ENCODE measurements at regions not wholly inside any gene's neighbourhood (a gene's known extent, or its start where the extent isn't known, plus 50 kb on each side); places are given as distances from the start of the nearest gene placed in this dataset.

DNA sequence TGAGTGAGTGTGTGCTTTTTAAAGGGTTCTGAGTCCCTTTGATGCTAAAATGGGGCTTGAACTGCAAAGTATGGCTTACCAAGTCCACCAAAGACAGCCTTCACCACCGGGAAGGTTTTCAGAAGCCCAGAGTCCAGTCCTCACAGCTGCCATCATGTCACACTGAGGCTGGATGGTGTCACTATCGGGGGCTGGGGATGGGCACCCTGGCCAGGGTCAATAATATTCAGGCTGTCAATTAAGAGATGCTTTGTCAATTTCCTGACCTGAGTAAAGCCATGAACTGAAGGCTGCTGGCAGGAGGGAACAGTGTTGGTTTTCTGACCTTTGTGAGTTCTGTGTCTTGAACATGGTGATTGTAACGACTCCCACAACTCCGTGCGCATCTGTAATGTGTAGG lies 373.0 kb upstream of the B3GAT1 start:
- no peak for DNase-seq (ENCODE audit: low spot score in 2 of 2)
- peaks cover 8% of the 10 kb centered on the region for H3K27me3 ChIP-seq (ENCODE audit: low read depth)
- no peak overlapping the region for H3K4me3 ChIP-seq
- H3K4me1 ChIP-seq = no peaks in the 10 kb centered on the region
- no peaks in the 10 kb centered on the region for H3K9me3 ChIP-seq
- in situ Hi-C loops (cut with MboI; ENCODE audit: low sequenced_read_pairs) = no loop called here
- H3K36me3 ChIP-seq (replicated peaks) = no peaks in the 10 kb centered on the region

DNA sequence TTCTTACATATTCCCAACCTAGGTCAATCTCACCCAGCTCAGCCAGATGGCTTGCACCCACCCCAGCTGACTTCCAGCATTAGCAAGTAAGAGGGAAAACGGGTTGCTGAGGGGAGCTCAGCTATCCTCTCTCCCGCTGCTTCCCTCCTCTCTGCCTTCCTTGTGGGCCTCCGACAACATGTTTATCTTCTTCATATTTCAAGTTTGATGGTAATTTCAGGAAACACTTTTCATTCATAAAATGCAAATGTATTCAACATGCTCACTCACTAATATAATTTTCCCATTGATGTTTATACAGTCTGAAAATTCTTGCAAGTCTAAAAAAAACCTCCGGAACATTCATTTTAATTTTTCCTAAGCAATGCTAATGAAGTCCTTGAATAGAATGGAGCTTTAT lies 372.5 kb upstream of the B3GAT1 start:
- Histone ChIP-seq H3K4me3 (no peak overlapping the region), H3K36me3 (replicated peaks) (no peaks in the 10 kb centered on the region), H3K27me3 (ENCODE audit: low read depth) (peaks cover 11% of the 10 kb centered on the region), H3K4me1 (no peaks in the 10 kb centered on the region), H3K9me3 (no peaks in the 10 kb centered on the region)
- DNase-seq (ENCODE audit: low spot score in 2 of 2) = no peak
- in situ Hi-C loops (cut with MboI; ENCODE audit: low sequenced_read_pairs) = no loop called here

DNA sequence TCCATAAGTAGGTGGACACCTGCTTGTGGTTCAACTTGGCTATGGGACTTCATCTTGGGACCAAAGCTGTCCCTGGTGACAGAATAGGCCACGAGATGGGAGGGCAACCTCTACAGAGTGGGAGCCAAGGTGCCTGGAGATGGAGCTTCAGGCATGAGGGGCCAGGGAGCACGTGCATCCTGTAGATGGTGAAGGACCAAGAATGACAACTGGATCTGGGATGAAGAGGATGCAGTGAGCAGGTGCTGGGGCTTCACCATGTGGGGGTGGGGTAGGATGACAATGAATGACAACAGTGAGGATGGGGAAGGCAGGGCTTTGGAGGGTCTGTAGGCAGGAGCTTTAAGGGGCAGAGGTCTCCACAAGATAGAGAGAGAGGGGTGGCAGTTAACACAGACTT lies 372.0 kb upstream of the B3GAT1 start:
- no peak for DNase-seq (ENCODE audit: low spot score in 2 of 2)
- H3K36me3 ChIP-seq (replicated peaks) = no peaks in the 10 kb centered on the region
- peaks cover 11% of the 10 kb centered on the region for H3K27me3 ChIP-seq (ENCODE audit: low read depth)
- in situ Hi-C loops (cut with MboI; ENCODE audit: low sequenced_read_pairs) = no loop called here
- H3K4me1 ChIP-seq = no peaks in the 10 kb centered on the region
- H3K4me3 ChIP-seq = no peak overlapping the region
- H3K9me3 ChIP-seq = no peaks in the 10 kb centered on the region

DNA sequence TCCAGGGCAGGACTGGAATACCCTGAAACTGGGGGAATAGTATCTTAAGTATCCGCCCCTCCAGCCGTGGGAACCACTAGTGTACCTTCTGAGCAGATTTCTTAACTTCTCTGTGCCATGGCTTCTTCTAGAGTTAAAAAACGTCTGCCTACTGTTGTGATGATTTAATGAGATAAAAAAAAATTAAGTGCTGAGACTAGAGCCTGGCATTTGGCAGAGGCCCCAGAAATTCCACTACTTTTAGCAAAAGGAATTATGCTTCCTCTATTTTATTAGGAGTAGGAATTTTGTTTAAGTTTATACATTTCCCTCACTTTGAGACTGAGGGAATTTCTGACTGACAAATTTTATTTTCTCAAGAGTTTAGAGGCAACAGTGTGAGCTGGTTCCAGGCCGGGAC lies 371.2 kb upstream of the B3GAT1 start:
- no peak overlapping the region for H3K4me3 ChIP-seq
- no peaks in the 10 kb centered on the region for H3K9me3 ChIP-seq
- no peaks in the 10 kb centered on the region for H3K4me1 ChIP-seq
- H3K36me3 ChIP-seq (replicated peaks) = no peaks in the 10 kb centered on the region
- no peak for DNase-seq (ENCODE audit: low spot score in 2 of 2)
- in situ Hi-C loops (cut with MboI; ENCODE audit: low sequenced_read_pairs) = no loop called here
- H3K27me3 ChIP-seq (ENCODE audit: low read depth) = peaks cover 6% of the 10 kb centered on the region; the same call in 1 of the 2 replicates

DNA sequence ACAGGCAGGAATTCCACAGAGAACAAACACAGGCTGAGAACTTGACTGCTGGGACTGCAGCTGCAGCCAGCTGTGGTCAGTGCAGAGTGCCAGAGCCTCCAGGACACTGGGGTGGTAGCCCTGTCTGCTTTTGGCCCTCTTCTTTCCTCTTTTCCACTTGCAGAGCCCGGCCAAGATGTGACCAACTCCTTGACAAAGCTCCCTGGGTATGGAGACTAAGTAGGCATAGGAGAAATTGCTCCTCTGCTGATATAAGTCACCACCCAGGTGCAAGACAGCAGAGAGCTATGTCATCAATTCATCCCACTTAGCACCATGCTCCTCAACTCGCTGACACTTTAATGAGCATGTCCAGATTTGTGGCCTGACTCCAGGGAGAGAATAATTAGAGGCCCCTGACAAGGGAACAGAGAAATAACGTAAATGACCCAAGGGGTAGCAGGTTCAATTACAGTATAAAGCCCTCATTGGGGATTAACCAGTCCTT lies 369.4 kb upstream of the B3GAT1 start:
- DNase-seq (ENCODE audit: low spot score in 2 of 2) = no peak

DNA sequence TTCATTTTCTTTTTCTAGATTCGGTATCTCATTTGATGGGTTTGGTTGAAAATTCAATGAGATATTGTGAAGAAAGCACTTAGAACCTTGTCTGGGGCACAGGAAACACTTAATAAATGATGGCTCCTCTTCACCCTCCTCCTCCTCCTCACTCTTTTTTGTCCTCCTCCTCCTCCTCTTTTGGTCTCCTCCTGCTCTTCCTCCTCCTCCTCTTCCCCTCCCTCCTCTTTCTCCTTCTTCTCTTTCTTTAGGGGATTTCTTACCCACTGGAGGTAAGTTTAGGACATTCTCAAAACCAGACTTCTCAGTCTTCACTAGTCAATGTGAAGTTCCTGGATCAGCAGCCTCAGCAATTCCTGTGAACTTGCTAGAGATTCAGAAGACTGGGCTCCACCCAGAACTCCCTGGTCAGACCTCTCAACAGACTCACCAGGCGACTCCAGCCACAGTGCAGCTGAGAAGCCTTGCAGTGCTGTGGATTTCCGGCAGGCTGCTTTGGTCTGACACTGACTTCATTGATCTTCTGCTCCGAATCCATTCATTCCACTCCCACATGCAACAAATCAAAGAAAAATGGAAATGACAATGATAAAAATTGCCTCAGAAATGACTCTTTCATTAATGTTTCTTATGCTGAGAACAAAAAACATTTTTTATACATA lies 368.6 kb upstream of the B3GAT1 start:
- Histone ChIP-seq H3K36me3 (replicated peaks) (no peaks in the 10 kb centered on the region), H3K27me3 (ENCODE audit: low read depth) (peaks cover 10% of the 10 kb centered on the region; the same call in 1 of the 2 replicates), H3K4me1 (no peaks in the 10 kb centered on the region), H3K9me3 (no peaks in the 10 kb centered on the region), H3K4me3 (no peak overlapping the region)
- no peak for DNase-seq (ENCODE audit: low spot score in 2 of 2)
- in situ Hi-C loops (cut with MboI; ENCODE audit: low sequenced_read_pairs) = no loop called here

More for the DNA sequence above, 369.4 kb upstream of the B3GAT1 start:
- H3K4me3 ChIP-seq = no peak overlapping the region
- no peaks in the 10 kb centered on the region for H3K36me3 ChIP-seq (replicated peaks)
- no peaks in the 10 kb centered on the region for H3K4me1 ChIP-seq
- H3K27me3 ChIP-seq (ENCODE audit: low read depth) = peaks cover 10% of the 10 kb centered on the region; the same call in 1 of the 2 replicates
- H3K9me3 ChIP-seq = no peaks in the 10 kb centered on the region
- in situ Hi-C loops (cut with MboI; ENCODE audit: low sequenced_read_pairs) = no loop called here

DNA sequence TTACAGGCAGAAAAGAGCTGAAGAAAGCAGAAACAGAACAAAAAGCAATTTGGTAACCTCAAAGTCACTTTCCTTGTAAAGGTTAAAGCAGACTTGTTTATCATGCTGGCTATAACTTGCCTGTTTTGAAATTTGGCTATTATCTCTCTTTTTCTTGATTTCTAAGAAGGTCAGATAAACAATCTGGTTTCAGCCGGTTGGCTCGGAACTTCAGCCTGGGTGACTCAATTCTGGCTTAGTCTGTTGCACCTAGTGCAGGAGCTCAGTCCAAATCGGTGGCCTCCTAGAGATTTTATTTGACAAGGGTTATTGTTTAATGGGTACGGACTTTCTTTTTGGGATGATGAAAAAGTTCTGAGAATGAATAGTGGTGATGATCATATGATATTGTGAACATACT lies 367.1 kb upstream of the B3GAT1 start:
- in situ Hi-C loops (cut with MboI; ENCODE audit: low sequenced_read_pairs) = no loop called here
- no peaks in the 10 kb centered on the region for H3K9me3 ChIP-seq
- no peaks in the 10 kb centered on the region for H3K4me1 ChIP-seq
- peaks cover 10% of the 10 kb centered on the region; the same call in 1 of the 2 replicates for H3K27me3 ChIP-seq (ENCODE audit: low read depth)
- no peak overlapping the region for H3K4me3 ChIP-seq
- no peak for DNase-seq (ENCODE audit: low spot score in 2 of 2)
- no peaks in the 10 kb centered on the region for H3K36me3 ChIP-seq (replicated peaks)

DNA sequence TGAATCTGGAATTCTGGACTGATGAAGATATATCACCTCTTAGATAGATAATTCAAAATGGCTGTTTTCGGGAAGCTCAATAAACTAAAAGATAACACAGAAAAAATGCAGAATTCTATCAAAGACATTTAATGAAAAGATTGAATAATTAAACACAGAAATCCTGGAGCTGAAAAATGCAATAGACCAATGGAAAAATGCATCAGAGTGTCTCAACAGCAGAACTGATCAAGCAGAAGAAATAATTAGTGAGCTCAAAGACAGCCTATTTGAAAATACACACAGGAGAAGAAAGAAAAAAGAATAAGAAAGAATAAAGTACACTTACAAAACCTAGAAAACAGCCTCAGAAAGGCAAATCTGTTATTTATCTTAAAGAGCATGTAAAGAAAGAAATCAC lies 356.4 kb upstream of the B3GAT1 start:
- H3K27me3 ChIP-seq (ENCODE audit: low read depth) = no peaks in the 10 kb centered on the region; the same call in 1 of the 2 replicates
- no peak overlapping the region for H3K4me3 ChIP-seq
- H3K36me3 ChIP-seq (replicated peaks) = no peaks in the 10 kb centered on the region
- in situ Hi-C loops (cut with MboI; ENCODE audit: low sequenced_read_pairs) = no loop called here
- no peak for DNase-seq (ENCODE audit: low spot score in 2 of 2)
- H3K9me3 ChIP-seq = no peaks in the 10 kb centered on the region
- no peaks in the 10 kb centered on the region for H3K4me1 ChIP-seq

DNA sequence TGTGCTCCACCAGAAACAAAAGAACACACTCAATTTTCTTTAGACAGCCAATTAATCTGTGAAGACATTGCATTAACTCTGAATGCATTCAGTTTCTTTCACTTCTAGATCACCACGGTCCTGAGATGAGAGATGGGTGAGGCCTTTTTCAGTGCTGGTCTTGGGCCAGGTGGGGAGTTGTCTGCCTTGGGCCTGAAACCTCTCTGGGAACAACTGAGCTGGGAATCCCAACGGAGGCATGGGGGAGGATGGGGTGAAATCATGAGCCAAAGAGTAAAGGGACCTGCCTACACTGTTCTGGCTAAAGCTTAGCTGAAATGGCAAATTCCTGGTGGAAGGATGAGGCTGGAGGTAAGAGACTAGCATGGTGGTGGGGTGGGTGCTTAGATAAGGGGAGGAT lies 353.5 kb upstream of the B3GAT1 start:
- Histone ChIP-seq H3K27me3 (ENCODE audit: low read depth) (no peaks in the 10 kb centered on the region), H3K4me1 (no peaks in the 10 kb centered on the region), H3K4me3 (no peak overlapping the region), H3K36me3 (replicated peaks) (no peaks in the 10 kb centered on the region), H3K9me3 (no peaks in the 10 kb centered on the region)
- in situ Hi-C loops (cut with MboI; ENCODE audit: low sequenced_read_pairs) = no loop called here
- DNase-seq (ENCODE audit: low spot score in 2 of 2) = no peak

DNA sequence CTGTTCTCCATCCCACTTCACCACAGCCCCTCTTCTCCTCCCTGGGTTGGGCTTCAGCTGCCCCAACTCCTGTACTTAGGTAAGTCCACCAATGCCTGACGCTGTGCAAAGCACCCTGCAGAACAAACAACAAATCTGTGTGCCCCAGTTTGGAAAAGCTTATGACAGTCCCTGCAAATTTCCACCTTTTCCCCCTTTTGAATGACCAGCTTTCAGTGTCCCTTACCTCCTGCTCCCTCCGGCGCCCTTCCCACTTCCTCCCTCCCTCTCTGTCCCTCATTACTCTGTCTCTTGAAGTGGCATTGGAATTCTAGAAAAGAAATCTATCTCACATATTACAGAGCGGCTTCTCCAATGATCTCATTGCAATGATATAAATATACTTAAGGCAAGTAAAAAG lies 352.9 kb upstream of the B3GAT1 start:
- in situ Hi-C loops (cut with MboI; ENCODE audit: low sequenced_read_pairs) = no loop called here
- Histone ChIP-seq H3K4me1 (no peaks in the 10 kb centered on the region), H3K36me3 (replicated peaks) (no peaks in the 10 kb centered on the region), H3K9me3 (no peaks in the 10 kb centered on the region), H3K4me3 (no peak overlapping the region), H3K27me3 (ENCODE audit: low read depth) (no peaks in the 10 kb centered on the region)
- no peak for DNase-seq (ENCODE audit: low spot score in 2 of 2)

DNA sequence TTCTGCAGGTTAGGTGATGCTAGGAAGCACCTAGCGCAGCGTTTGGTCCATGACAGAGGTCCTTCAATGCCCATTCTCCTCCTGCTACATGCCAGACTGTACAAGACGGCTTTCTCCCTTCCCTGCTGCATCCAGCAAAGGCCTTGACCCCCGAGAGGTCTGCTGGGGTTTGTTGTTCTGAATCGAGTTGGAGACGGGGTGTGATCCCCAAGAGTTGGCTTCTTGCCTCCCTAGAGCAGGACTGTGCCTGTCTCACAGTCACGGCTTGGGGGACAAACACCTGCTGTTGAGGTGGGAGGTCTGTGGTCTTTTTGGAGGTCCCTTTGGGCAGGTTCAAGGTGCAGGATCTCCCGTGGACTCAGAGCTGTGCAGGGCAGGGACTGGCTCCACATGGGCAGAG lies 352.3 kb upstream of the B3GAT1 start:
- H3K9me3 ChIP-seq = no peaks in the 10 kb centered on the region
- no peaks in the 10 kb centered on the region for H3K4me1 ChIP-seq
- no peak for DNase-seq (ENCODE audit: low spot score in 2 of 2)
- H3K36me3 ChIP-seq (replicated peaks) = no peaks in the 10 kb centered on the region
- no peak overlapping the region for H3K4me3 ChIP-seq
- in situ Hi-C loops (cut with MboI; ENCODE audit: low sequenced_read_pairs) = no loop called here
- no peaks in the 10 kb centered on the region for H3K27me3 ChIP-seq (ENCODE audit: low read depth)

DNA sequence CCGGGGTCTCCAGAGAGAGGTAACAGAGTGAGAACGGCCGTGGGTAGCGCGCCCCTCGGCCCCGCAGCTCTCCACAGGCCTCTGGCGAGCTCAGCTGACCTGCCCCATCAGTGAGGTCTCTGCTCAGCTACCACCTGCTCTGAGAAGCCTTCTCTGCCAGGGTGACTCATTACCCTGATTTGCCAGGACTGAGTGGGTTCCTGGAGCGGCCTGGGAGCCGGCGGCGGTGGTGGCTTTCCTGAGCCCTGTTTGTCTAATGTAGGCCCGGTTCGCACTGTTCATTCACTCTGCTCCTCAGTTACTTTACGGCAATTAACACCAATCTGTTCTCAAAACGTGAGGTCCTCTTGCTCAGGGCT lies 351.0 kb upstream of the B3GAT1 start:
- H3K4me1 ChIP-seq = no peaks in the 10 kb centered on the region
- no peaks in the 10 kb centered on the region for H3K27me3 ChIP-seq (ENCODE audit: low read depth)
- no peaks in the 10 kb centered on the region for H3K36me3 ChIP-seq (replicated peaks)
- H3K4me3 ChIP-seq = no peak overlapping the region
- no peaks in the 10 kb centered on the region for H3K9me3 ChIP-seq
- in situ Hi-C loops (cut with MboI; ENCODE audit: low sequenced_read_pairs) = no loop called here
- DNase-seq (ENCODE audit: low spot score in 2 of 2) = no peak

DNA sequence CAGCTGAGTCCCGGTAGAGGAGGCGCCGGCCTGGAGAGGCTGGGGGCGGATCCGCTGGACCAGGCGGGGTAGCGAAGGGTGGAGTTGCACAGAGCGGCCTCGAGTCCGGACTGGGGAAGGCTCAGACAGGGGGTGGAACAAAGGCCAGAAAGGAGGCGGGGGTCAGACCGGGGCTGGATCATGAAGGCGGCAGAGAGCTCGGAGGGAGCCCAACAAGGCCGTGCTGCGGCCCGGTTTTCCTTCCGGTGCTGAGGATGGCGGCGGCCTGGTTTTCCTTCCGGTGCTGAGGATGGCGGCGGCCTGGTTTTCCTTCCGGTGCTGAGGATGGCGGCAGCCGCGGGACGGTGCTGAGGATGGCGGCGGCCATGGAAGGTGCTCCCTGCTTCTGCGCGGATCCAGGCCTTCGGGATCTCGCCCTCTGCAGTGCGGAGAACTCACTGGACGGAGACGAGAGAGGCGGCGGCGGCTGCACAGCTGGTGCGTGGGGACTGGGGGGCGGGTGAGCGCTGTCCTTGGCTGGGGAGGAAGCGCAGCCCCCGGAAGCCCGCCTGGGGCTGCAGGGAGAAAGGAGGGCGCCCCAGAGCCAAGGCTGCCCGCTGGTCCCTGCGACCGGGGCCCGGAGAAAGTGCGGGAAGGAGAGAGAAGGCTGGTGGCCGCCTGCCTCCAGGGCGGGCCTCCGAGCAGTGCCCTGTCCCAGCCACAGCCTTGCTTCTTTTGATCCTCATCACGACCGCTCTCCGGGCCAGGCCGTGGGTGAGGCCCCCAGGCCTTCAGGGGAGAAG lies 350.4 kb upstream of the B3GAT1 start:
- DNase-seq (ENCODE audit: low spot score in 2 of 2) = no peak

DNA sequence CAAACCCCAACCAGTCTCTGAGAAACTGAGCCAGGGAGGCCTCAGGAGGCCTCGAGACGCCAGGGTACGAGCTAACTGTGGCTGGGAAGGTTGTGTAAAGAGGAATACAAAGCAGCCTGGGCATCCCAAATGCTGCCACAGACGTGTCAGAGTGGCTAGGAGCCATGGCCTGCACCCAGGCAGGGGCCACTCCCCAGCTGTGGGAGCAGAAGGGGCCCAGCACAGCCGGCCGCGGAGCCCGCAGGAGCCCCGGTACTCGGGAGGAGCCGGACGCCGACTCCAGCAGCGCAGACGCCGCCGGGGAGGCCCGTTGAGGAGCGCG lies 349.8 kb upstream of the B3GAT1 start:
- H3K27me3 ChIP-seq (ENCODE audit: low read depth) = no peaks in the 10 kb centered on the region
- H3K4me1 ChIP-seq = no peaks in the 10 kb centered on the region
- no peaks in the 10 kb centered on the region for H3K9me3 ChIP-seq
- no peak for DNase-seq (ENCODE audit: low spot score in 2 of 2)
- H3K36me3 ChIP-seq (replicated peaks) = no peaks in the 10 kb centered on the region
- no peak overlapping the region for H3K4me3 ChIP-seq
- in situ Hi-C loops (cut with MboI; ENCODE audit: low sequenced_read_pairs) = no loop called here

More for the DNA sequence above, 350.4 kb upstream of the B3GAT1 start:
- Histone ChIP-seq H3K4me1 (no peaks in the 10 kb centered on the region), H3K9me3 (no peaks in the 10 kb centered on the region), H3K4me3 (no peak overlapping the region), H3K27me3 (ENCODE audit: low read depth) (no peaks in the 10 kb centered on the region), H3K36me3 (replicated peaks) (no peaks in the 10 kb centered on the region)
- in situ Hi-C loops (cut with MboI; ENCODE audit: low sequenced_read_pairs) = no loop called here
